ENCODE measurements at regions not wholly inside any gene's neighbourhood (a gene's known extent, or its start where the extent isn't known, plus 50 kb on each side); places are given as distances from the start of the nearest gene placed in this dataset.

GRCh38 chr1:56317722-56318121, 261.6 kb downstream of the PLPP3 start:
- TF ChIP-seq CTCF (IDR thresholded peaks at IDR 0.05) (no peak), POLR2A (IDR thresholded peaks at IDR 0.05) (no peak)
